SW480 (cell line): ENCODE measurements at regions not wholly inside any gene's neighbourhood (a gene's known extent, or its start where the extent isn't known, plus 50 kb on each side); places are given as distances from the start of the nearest gene placed in this dataset.

Experiments
- DNase-seq: peaks from one replicate; pipeline ENCODE4 v3.0.0-alpha.2; 2016; ENCODE audit warnings: low spot score

GRCh38 chr13:42658019-42658418 lies 84.1 kb downstream of the TNFSF11 start:
- DNase-seq, result no peak

- peak; percentile 17 for DNase-seq
Measured at GRCh38 chr13:42660333-42660965, 86.5 kb downstream of the TNFSF11 start.

- no peak for DNase-seq
Measured at GRCh38 chr13:42667638-42668037, 93.7 kb downstream of the TNFSF11 start.

GRCh38 chr13:42671502-42671901 lies 97.5 kb downstream of the TNFSF11 start:
- DNase-seq, result no peak

- DNase-seq, result no peak
Measured at GRCh38 chr13:42673677-42674076, 99.7 kb downstream of the TNFSF11 start.

GRCh38 chr13:42680748-42681147 lies 100.6 kb upstream of the FAM216B start:
- no peak for DNase-seq

GRCh38 chr13:42681326-42682100 lies 99.9 kb upstream of the FAM216B start:
- DNase-seq, result no peak

GRCh38 chr13:42684226-42684625 lies 97.2 kb upstream of the FAM216B start:
- DNase-seq, result no peak

- no peak for DNase-seq
Measured at GRCh38 chr13:42685751-42686150, 95.6 kb upstream of the FAM216B start.

- no peak for DNase-seq
Measured at GRCh38 chr13:42686165-42686564, 95.2 kb upstream of the FAM216B start.

GRCh38 chr13:42688821-42689220 lies 92.6 kb upstream of the FAM216B start:
- no peak for DNase-seq

- peak; percentile 83 for DNase-seq
Measured at GRCh38 chr13:42696191-42696590, 85.2 kb upstream of the FAM216B start.

- DNase-seq, result no peak
Measured at GRCh38 chr13:42699912-42700311, 81.5 kb upstream of the FAM216B start.

GRCh38 chr13:42702716-42703115 lies 78.7 kb upstream of the FAM216B start:
- DNase-seq, result no peak

GRCh38 chr13:42703740-42704139 lies 77.6 kb upstream of the FAM216B start:
- DNase-seq, result no peak

GRCh38 chr13:42706286-42706685 lies 75.1 kb upstream of the FAM216B start:
- no peak for DNase-seq

- DNase-seq, result no peak
Measured at GRCh38 chr13:42707048-42707447, 74.3 kb upstream of the FAM216B start.

- no peak for DNase-seq
Measured at GRCh38 chr13:42707586-42707985, 73.8 kb upstream of the FAM216B start.

- no peak for DNase-seq
Measured at GRCh38 chr13:42708391-42708790, 73.0 kb upstream of the FAM216B start.

GRCh38 chr13:42709276-42709675 lies 72.1 kb upstream of the FAM216B start:
- DNase-seq, result no peak

GRCh38 chr13:42715909-42716308 lies 65.5 kb upstream of the FAM216B start:
- no peak for DNase-seq

- no peak for DNase-seq
Measured at GRCh38 chr13:42717176-42717575, 64.2 kb upstream of the FAM216B start.

- DNase-seq, result peak; percentile 95
Measured at GRCh38 chr13:42720113-42720857, 61.1 kb upstream of the FAM216B start.
